GM19351 (cell line): ENCODE measurements at regions not wholly inside any gene's neighbourhood (a gene's known extent, or its start where the extent isn't known, plus 50 kb on each side); places are given as distances from the start of the nearest gene placed in this dataset.
"Not testable (repeated sequence)": the region's sequence is repeated elsewhere in the genome, so short reads cannot be mapped to it uniquely, and the experiment has no call there.

Source experiments
- ATAC-seq: cut with Tn5 transposase; IDR thresholded peaks from one replicate; pipeline ENCODE4 v1.9.1; 2021; ENCODE audit warnings: mild to moderate bottlenecking, moderate library complexity; ENCODE audit not compliant: unreplicated experiment

- peak; percentile 80 for ATAC-seq
Measured at GRCh38 chr6:139474145-139475108, 100.0 kb upstream of the CITED2 start.

- no peak for ATAC-seq
Measured at GRCh38 chr6:139473731-139474130, 99.3 kb upstream of the CITED2 start.

GRCh38 chr6:139473231-139473701, 98.8 kb upstream of the CITED2 start:
- no peak for ATAC-seq

GRCh38 chr6:139472351-139473015, 98.0 kb upstream of the CITED2 start:
- no peak for ATAC-seq

- ATAC-seq = no peak
Measured at GRCh38 chr6:139470997-139471396, 96.5 kb upstream of the CITED2 start.

- ATAC-seq = no peak
Measured at GRCh38 chr6:139468178-139468819, 93.9 kb upstream of the CITED2 start.

GRCh38 chr6:139457476-139457875, 83.0 kb upstream of the CITED2 start:
- ATAC-seq = no peak

GRCh38 chr6:139452148-139452876, 77.9 kb upstream of the CITED2 start:
- no peak for ATAC-seq

- no peak for ATAC-seq
Measured at GRCh38 chr6:139449611-139450000, 75.2 kb upstream of the CITED2 start.

GRCh38 chr6:139448998-139449610, 74.7 kb upstream of the CITED2 start:
- ATAC-seq = no peak

- peak; percentile 90 for ATAC-seq
Measured at GRCh38 chr6:139448051-139448649, 73.7 kb upstream of the CITED2 start.

- ATAC-seq = no peak
Measured at GRCh38 chr6:139447656-139447975, 73.2 kb upstream of the CITED2 start.

GRCh38 chr6:139446768-139447655, 72.6 kb upstream of the CITED2 start:
- ATAC-seq = no peak

- ATAC-seq = no peak
Measured at GRCh38 chr6:139446138-139446715, 71.8 kb upstream of the CITED2 start.

- not testable (repeated sequence) for ATAC-seq
Measured at GRCh38 chr6:139444273-139444787, 69.9 kb upstream of the CITED2 start.

- no peak for ATAC-seq
Measured at GRCh38 chr6:139443231-139444112, 69.0 kb upstream of the CITED2 start.

GRCh38 chr6:139442188-139442671, 67.8 kb upstream of the CITED2 start:
- ATAC-seq = no peak
